ENCODE measurements at regions not wholly inside any gene's neighbourhood (a gene's known extent, or its start where the extent isn't known, plus 50 kb on each side); places are given as distances from the start of the nearest gene placed in this dataset.

GRCh38 chr2:114046373-114046772 lies 156.5 kb downstream of the ACTR3 start:
- no TSS peak for BruUV-seq (replicated peaks)
- FAIRE-seq (no peak), ATAC-seq (no peak), DNase-seq (ENCODE audit: low spot score) (no peak)
- ChIA-PET CTCF (ENCODE audit: low intra/inter-chr PET ratio, low total read pairs) (no interaction called here), POLR2A (no interaction called here)
- H3K79me2 ChIP-seq (ENCODE audit: insufficient read depth, low read length): no peaks in the 10 kb centered on the region
- no peaks in the 10 kb centered on the region for H3K36me3 ChIP-seq (replicated peaks in 1 of 2; ENCODE audit: control insufficient read depth in 1 of 2, insufficient read depth in 2 of 2, low read length in 2 of 2)
- TF ChIP-seq TFDP1 (CRISPR knock-in tag; IDR thresholded peaks at IDR 0.05; ENCODE audit: borderline replicate concordance) (no peak), THAP8 (CRISPR knock-in tag; IDR thresholded peaks at IDR 0.05; ENCODE audit: borderline replicate concordance) (no peak), CREB3 (CRISPR knock-in tag; IDR thresholded peaks at IDR 0.05) (no peak), ZNF350 (CRISPR knock-in tag; IDR thresholded peaks at IDR 0.05; ENCODE audit: borderline replicate concordance, low read depth) (no peak), ZNF556 (CRISPR knock-in tag; IDR thresholded peaks at IDR 0.05; ENCODE audit: borderline replicate concordance) (no peak), JUNB (CRISPR knock-in tag; IDR thresholded peaks at IDR 0.05; ENCODE audit: borderline replicate concordance) (no peak), PCBP1 (IDR thresholded peaks at IDR 0.05; ENCODE audit: borderline replicate concordance, low read depth, low read length) (no peak), ZNF30 (CRISPR knock-in tag; IDR thresholded peaks at IDR 0.05) (no peak), ZNF326 (CRISPR knock-in tag; IDR thresholded peaks at IDR 0.05; ENCODE audit: borderline replicate concordance) (no peak), SIX4 (CRISPR knock-in tag; IDR thresholded peaks at IDR 0.05) (no peak), ZNF781 (CRISPR knock-in tag; IDR thresholded peaks at IDR 0.05; ENCODE audit: borderline replicate concordance, not compliant biosample characterization) (no peak), NR3C1 (CRISPR knock-in tag; IDR thresholded peaks at IDR 0.05) (no peak), PHF21A (CRISPR knock-in tag; IDR thresholded peaks at IDR 0.05) (no peak)
- H2AFZ ChIP-seq (ENCODE audit: low read length): no peak overlapping the region
- H4K20me1 ChIP-seq (ENCODE audit: insufficient read depth, low read length): no peaks in the 10 kb centered on the region
- in situ Hi-C loops (cut with HindIII; ENCODE audit: extremely low pct_ligation_motif_present, low pct_unique_long_range_greater_than_20kb): no loop called here
- no peak overlapping the region for H3K4me3 ChIP-seq (replicated peaks in 1 of 3; ENCODE audit: insufficient read depth in 1 of 3, low read depth in 2 of 3, low read length in 3 of 3)
- H3K4me1 ChIP-seq (ENCODE audit: insufficient read depth, low read length): no peaks in the 10 kb centered on the region
- H3K9me3 ChIP-seq (ENCODE audit: low read length): no peaks in the 10 kb centered on the region
- H3K27ac ChIP-seq (ENCODE audit: extremely low read length, insufficient read depth, low read length): no peak overlapping the region
- H3K4me2 ChIP-seq (ENCODE audit: low read depth, low read length): no peak overlapping the region
- H3K27me3 ChIP-seq (ENCODE audit: control insufficient read depth in 1 of 2, insufficient read depth in 2 of 2, low read length in 2 of 2): no peaks in the 10 kb centered on the region; a peak in 1 of 5 replicates
- WGBS (ENCODE audit: low lambda C conversion rate): 18% methylated on average over 5 of the region's 5 CpGs
- no peak overlapping the region for H3K9ac ChIP-seq (ENCODE audit: insufficient read depth, low read depth, low read length)
- intact Hi-C loops (cut with micrococcal nuclease; ENCODE audit: unreplicated experiment): no loop called here
